ENCODE measurements at regions not wholly inside any gene's neighbourhood (a gene's known extent, or its start where the extent isn't known, plus 50 kb on each side); places are given as distances from the start of the nearest gene placed in this dataset.

DNA sequence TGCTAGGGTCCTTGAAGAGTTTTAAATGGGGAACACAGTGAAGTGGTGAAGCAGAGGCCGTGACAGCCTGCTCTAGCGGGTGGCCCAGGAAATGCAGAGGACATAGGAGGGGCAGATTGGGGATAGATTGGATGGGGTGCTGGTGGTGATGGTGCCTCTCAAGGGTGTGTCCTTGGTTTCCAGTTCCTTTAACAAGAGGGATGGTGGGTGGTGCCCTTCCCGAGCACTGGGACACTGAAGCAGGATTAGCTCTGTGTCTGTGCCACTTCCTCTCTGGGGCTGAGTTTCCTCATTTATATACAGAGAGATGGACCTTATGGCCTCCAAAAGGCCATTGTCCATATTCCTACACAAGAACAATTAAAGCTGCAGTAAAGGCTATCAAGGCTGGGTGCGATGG is 285.5 kb downstream of the TCF7L2 start:
- Mint-ChIP-seq H3K36me3 (ENCODE audit: low read depth) (no peaks in the 10 kb centered on the region), H3K4me1 (peaks cover 12% of the 10 kb centered on the region), H3K4me3 (no peak overlapping the region), H3K27ac (ENCODE audit: unreplicated experiment) (no peak overlapping the region), H3K27me3 (ENCODE audit: low read depth) (no peaks in the 10 kb centered on the region), H3K9me3 (peaks cover 2% of the 10 kb centered on the region)
- TF ChIP-seq, protein P1, sequence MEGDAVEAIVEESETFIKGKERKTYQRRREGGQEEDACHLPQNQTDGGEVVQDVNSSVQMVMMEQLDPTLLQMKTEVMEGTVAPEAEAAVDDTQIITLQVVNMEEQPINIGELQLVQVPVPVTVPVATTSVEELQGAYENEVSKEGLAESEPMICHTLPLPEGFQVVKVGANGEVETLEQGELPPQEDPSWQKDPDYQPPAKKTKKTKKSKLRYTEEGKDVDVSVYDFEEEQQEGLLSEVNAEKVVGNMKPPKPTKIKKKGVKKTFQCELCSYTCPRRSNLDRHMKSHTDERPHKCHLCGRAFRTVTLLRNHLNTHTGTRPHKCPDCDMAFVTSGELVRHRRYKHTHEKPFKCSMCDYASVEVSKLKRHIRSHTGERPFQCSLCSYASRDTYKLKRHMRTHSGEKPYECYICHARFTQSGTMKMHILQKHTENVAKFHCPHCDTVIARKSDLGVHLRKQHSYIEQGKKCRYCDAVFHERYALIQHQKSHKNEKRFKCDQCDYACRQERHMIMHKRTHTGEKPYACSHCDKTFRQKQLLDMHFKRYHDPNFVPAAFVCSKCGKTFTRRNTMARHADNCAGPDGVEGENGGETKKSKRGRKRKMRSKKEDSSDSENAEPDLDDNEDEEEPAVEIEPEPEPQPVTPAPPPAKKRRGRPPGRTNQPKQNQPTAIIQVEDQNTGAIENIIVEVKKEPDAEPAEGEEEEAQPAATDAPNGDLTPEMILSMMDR (conservative IDR thresholded peaks at IDR 0.05), result no peak
- no peak for DNase-seq (ENCODE audit: low read depth, low spot score)

DNA sequence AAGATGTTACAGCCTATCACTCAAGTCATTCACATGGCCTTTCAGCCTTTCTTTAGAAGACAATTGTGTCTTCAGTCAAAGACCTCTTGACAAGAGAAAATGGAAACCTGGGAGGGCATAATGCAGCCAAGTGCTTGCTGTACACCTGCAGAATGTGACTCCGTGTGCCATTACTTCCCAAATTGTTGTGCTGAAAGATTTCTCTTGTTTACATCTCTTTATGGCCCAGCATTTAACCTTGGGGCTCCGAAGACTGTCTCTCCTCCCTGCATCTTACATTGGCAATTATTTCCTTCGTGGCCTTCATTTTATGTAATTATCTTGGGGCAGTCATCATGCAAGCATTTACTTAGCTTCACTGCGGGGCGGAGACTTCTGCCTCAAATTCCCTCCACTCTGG is 287.0 kb downstream of the TCF7L2 start:
- DNase-seq (ENCODE audit: low read depth, low spot score), result no peak
- Mint-ChIP-seq H3K27me3 (ENCODE audit: low read depth) (no peaks in the 10 kb centered on the region), H3K4me1 (peaks cover 12% of the 10 kb centered on the region), H3K27ac (ENCODE audit: unreplicated experiment) (no peak overlapping the region), H3K9me3 (peaks cover 2% of the 10 kb centered on the region), H3K4me3 (no peak overlapping the region), H3K36me3 (ENCODE audit: low read depth) (no peaks in the 10 kb centered on the region)
- TF ChIP-seq, protein P1 (conservative IDR thresholded peaks at IDR 0.05), result no peak

DNA sequence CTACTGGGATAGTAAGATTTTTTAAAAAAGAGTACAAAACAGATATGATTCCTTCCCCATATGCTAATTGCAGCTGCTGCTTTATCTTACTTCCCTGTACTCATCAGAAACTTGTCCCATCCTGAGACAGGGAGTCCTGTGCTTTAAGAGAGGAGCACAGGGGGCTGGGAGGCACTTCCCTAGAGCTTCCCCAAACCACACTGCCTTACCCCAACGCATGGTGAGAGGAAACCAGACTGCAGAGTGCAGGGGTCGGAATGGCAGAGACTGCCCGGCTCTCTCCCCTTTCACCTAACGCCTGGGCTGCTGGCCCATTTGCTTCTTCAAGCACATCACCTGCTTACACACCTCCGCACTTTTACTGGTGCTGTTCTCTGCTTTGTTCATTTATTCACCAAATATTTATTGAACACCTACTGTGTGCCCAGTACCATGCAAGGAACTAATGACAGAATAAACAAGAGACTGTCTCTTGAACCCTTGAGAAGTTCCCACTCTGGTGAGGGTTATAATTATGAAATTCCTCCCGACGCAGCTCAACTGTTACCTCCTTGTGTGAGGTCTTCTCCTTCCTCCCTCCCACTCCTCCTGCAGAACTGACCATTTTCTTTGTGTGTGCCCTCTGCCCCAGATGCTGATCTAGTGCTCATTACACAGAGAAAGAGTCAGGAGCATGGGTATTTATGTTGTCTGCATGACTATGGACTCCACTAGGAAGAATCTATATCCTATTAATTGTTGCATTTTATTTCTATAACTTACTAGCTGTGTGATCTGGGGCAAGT is 289.7 kb downstream of the TCF7L2 start:
- TF ChIP-seq, protein P1 (conservative IDR thresholded peaks at IDR 0.05), result no peak
- peaks cover 20% of the 10 kb centered on the region for H3K4me1 Mint-ChIP-seq
- no peak for DNase-seq (ENCODE audit: low read depth, low spot score)
- no peak overlapping the region for H3K27ac Mint-ChIP-seq (ENCODE audit: unreplicated experiment)
- no peak overlapping the region for H3K4me3 Mint-ChIP-seq
- H3K36me3 Mint-ChIP-seq (ENCODE audit: low read depth), result no peaks in the 10 kb centered on the region
- no peaks in the 10 kb centered on the region for H3K27me3 Mint-ChIP-seq (ENCODE audit: low read depth)
- peaks cover 2% of the 10 kb centered on the region for H3K9me3 Mint-ChIP-seq

DNA sequence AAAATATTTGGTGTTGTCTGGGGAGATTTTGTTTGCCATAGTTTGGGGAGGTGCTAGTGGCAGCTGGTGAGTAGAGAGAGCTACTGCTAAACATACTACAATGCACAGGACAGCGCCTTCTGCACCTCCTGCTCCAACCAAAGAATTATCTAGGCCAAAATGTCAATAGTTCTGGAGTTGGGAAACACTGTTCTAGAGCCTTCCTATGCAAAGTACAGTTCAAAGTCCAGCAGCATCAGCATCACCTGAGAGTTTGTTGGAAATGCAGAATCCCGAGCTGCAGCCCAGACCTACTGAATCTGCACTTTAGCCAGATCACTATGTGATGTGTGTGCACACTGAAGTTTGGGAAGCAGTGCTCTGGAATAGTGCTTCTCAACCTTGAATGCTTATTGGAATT is 290.7 kb downstream of the TCF7L2 start:
- no peaks in the 10 kb centered on the region for H3K27me3 Mint-ChIP-seq (ENCODE audit: low read depth)
- no peak for DNase-seq (ENCODE audit: low read depth, low spot score)
- H3K4me1 Mint-ChIP-seq, result peaks cover 27% of the 10 kb centered on the region
- H3K4me3 Mint-ChIP-seq, result no peak overlapping the region
- peaks cover 2% of the 10 kb centered on the region for H3K9me3 Mint-ChIP-seq
- H3K36me3 Mint-ChIP-seq (ENCODE audit: low read depth), result no peaks in the 10 kb centered on the region
- TF ChIP-seq, protein P1 (conservative IDR thresholded peaks at IDR 0.05), result no peak
- no peak overlapping the region for H3K27ac Mint-ChIP-seq (ENCODE audit: unreplicated experiment)

DNA sequence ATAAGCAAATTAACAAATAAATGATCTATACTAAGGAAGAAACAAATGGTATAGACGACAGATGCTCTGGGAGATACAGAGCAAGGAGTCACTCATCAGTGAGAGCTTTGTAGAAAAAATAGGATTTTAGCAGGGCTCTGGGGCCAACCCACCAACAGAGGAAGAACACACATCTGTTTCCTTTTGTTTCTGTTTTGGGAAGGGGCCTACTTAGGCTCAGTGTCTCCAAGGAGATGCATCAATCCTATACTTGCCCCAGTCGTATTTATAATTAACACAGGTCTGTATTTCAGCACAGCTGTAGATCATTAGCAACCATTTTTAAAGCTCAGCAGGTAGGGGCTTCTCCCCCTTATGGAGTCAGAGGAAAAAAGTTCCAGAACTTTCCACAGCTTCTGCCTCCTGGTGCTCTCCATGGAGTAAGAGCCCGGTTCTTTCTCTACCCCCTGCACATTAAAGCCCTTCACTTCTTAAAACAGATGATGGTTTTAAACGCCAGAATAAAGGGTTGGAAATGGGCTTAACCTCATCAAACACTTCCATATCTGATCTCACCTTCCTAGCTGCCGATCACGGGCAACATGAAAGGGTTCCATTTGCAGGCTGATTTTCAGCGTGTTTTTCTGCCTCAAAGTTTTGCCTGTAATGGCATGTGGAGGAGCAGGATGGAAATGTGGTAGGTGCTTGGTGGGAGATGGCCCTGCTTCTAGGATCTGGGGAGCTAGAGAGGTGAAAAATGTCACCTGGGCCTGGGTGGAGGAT is 291.7 kb downstream of the TCF7L2 start:
- Mint-ChIP-seq H3K27ac (ENCODE audit: unreplicated experiment) (no peak overlapping the region), H3K36me3 (ENCODE audit: low read depth) (no peaks in the 10 kb centered on the region), H3K4me3 (no peak overlapping the region), H3K9me3 (peaks cover 2% of the 10 kb centered on the region), H3K4me1 (peaks cover 21% of the 10 kb centered on the region), H3K27me3 (ENCODE audit: low read depth) (no peaks in the 10 kb centered on the region)
- no peak for DNase-seq (ENCODE audit: low read depth, low spot score)
- TF ChIP-seq, protein P1 (conservative IDR thresholded peaks at IDR 0.05), result no peak

Measured in neural crest cell (in vitro differentiated cells).